ENCODE measurements at regions not wholly inside any gene's neighbourhood (a gene's known extent, or its start where the extent isn't known, plus 50 kb on each side); places are given as distances from the start of the nearest gene placed in this dataset.

DNA sequence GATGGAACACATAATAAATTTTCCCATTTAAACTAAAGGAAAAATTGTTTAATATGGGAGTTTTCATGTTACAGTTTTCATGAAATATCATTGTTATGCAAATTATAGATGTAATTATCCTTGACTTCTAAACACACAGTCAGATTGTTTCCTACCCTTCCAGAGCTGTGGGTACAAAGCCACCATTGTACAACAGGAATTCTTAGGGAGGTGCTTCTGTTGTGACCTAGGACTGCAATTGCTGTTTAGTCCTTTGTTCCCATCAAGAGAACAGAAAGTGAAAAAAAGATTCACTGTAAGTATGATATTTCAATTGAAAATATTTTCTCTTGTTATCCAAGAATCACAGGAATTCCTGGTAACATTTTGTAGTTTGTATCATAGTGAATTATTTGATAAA, 455.3 kb upstream of the NAALADL2 start:
- DNase-seq: no peak

DNA sequence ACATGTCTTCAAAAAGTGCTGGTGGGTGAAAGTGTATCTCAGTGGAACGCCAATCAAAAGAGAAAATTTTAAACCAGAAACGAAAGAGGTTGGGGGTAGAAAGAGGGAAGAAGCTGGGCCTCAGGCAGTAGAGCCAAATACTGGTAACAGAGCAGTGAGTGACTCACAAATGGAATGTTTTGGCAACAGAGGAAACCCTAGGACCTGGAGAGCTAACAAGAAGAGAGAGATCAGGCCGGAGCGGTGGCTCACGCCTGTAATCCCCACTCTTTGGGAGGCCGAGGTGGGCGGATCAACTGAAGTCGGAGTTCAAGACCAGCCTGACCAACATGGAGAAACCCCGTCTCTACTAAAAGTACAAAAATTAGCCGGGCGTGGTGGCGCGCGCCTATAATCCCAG, 450.8 kb upstream of the NAALADL2 start:
- no peak for DNase-seq

DNA sequence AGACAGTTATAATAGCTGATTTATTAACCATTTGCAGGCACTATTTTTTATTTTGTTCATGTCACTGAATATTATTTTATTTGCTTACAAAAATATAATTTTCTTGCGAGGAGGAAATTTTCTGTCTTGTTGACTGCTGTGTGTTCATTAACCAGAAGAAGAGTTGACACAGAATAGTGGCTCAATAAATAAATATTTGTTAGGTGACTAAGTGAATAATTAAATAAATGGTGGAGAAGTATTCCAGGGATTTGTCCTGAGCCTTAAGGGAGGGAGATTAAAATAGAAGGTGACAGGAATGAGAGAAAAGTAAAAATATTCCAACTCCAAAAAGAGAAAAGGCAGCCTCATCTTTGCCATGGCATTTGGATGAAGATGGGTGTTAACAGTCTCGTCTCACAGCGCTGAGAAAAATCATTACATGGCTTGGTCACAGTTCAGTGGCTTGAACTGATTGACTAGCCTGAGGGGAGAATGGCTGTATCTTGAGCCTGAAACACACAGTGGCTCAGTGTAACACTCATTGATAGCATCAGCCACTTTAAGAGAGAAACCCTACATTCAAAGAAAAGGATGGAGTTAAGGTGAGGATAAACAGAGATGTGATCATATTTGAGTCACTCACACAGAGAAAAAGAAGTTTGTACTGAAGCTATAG, 449.9 kb upstream of the NAALADL2 start:
- no peak for DNase-seq

DNA sequence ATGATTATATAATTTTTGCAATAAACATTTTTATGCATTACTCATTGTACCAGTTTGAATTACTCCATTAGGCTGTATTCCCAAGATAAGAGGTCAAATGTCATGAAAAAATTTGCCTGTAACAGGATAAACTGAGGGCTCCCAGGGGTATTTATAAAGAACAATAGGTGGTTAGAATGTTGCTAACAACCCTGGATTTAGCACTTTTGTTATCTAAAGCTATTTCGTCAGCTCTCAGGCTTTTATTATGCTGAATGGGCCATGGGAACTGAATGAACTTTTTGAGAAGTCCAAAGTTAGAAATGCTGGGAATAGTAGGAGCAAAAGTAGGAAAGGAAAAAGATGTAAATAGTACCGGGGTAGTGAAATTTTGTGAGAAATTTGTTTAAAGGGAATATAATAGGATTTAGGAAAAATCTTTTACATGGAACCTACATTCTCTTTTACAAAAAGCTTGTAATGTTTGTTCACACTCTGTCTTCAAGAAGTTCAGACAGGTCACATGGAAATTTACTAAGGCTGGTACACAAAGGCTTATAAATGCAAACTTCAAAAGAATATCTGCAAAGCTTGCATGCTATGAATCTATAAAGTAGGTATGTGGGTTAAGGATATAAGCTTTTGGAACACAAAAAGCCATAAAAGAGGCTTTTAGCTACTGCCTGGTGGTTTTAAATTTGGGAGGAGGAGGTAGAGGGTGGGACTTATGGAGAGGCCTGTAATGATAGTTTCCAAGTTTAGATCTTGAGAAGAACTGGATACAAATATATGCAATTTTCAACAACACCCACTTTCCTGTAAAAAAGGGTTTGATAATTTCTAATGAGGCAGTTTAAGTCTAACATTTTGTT, 445.8 kb upstream of the NAALADL2 start:
- no peak for DNase-seq

DNA sequence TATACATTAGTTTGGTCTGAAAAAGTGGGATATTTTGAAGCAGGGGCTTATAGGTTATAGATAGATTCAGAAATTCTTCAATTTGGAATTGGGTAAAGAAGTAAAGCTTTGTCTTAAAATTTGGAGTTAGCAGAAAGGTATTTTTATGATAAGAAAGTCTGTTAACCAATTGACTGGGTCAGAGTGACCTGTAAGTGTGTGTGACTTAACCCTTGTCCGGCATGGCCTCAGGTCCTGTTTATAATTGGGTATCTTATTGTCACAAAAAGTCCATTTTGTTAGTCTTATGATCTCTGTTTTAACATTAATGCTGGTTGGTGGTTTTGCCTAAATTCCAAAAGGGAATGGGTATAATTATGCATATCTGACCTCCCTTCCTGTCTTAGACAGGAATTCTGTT, 444.2 kb upstream of the NAALADL2 start:
- no peak for DNase-seq

DNA sequence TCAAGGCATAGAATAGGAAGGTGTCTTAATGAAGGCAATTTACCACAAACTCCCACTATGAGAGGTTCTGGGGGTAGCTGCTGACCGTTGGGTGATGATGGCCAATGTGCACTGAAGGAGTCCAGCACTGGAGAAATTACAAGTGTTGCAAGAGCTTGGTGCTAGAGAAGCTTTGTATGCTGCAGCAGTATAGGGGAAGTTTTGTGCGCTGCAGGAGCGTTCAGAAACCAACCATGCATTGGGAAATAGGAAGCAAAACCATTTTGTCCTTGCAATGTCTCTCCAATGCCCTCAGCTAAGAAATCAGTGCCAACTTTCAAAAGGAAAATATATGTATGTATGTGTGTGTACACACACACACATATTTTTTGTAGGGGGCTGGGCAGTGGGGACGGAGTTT, 441.6 kb upstream of the NAALADL2 start:
- DNase-seq: no peak

DNA sequence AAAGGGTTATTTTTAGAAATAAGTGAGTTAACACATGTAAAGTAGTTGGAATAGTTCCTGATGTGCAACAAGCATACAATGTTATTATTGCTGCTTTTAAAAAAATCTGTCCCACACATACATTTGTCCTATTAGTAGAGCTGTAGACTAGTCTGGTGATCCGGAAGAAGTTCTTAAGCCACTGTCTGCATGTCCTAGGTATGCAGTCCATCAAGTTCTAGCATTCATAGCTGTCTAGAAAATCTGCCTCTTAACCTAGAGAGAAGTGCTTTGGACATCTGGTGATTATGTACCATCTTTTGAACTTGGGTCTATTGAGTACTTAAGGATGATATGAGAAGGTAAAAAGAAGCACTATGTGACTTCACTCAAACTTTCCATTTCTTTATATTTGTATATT, 439.9 kb upstream of the NAALADL2 start:
- DNase-seq: no peak

DNA sequence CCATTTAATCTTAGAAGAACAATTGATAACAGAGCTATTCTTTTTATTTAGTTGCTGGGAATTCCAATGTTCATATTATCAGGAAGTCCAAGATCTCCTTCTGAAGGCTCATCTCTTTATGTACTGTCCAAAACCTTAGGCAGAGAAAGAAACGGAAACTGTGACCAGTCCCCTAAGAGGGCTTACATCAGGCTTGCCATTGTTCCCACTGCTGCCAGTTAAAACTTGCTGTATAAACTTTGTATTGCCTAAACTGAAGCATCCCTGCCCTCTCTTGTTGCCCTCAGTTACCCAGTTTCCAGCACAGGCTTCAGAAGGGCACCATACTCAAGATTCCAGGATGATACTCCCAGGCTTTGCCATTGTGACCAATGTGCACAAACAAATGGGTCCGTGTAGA, 435.2 kb upstream of the NAALADL2 start:
- DNase-seq: no peak

DNA sequence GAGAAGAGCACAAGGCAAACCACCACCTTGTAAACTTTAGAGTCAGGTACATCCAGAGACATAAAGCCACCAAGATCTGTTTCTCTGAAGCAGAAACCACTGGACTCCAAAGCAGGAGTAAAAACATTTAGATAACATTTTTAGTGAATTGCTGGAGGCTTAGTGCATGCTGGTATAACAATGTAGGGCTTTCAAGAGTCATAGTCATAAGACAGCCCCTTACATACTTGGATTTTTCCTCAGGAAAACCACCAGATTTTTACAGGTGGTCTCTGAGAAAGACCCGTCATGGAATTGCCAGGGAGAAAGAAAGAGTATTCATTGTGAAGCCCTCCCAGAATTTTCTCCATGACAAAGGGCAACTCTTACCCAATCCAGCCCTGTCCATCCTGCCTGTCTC, 434.5 kb upstream of the NAALADL2 start:
- DNase-seq: no peak

DNA sequence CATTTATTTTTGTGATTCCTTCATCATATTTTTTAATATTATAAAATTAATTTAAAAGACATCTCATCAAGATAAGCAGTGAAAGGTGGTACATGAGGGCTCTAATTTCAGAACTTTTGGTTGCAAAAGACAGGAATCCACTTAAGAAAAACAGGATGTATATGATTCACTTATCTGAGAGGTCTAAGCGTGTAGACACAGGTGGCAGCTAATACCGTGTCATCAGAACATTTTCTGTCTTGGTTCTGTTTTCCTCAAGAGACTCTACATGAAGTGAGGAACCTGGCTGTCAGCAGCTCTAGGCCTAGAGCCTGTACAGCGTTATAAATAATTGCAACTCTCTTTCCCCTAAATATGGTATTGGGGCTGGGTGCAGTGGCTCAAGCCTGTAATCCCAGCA, 433.7 kb upstream of the NAALADL2 start:
- DNase-seq: no peak

DNA sequence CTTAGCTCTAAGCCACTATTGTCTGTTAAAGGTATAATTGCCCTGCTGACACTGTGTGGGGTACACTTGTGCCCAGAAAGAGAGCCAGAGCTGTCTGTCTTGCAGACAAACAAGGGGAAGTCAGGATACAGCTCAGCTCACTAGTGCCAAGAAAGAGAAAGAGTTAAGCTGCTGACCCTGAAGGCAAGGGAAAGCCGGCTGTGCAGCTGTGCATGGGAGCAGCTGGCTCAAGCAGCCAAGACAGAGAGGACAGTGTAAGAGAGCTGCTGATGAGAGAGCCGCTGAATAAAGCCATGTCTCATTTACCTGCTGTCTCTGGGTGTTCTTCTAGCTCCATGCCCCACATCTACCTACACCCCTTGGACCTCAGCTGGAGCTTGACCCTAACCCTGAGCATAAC, 428.1 kb upstream of the NAALADL2 start:
- no peak for DNase-seq

DNA sequence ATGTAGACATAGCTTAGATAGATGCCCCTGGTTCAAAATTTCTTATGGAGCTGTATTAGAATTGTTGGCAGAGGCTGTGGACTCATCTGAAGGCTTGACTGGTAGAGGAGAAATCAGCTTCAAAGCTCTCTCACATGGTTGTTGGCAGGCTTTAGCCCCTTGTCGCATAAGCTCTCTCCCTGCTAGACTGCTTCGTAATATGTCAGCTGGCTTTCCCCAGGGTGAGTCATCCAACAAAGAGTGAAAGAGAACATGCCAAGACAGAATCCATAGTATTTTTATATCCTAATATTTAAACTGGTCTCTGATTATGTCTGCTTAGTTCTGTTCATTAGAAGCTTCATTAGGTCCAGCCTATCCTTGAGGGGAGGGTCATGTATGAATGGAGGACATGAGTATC, 427.4 kb upstream of the NAALADL2 start:
- DNase-seq: no peak

DNA sequence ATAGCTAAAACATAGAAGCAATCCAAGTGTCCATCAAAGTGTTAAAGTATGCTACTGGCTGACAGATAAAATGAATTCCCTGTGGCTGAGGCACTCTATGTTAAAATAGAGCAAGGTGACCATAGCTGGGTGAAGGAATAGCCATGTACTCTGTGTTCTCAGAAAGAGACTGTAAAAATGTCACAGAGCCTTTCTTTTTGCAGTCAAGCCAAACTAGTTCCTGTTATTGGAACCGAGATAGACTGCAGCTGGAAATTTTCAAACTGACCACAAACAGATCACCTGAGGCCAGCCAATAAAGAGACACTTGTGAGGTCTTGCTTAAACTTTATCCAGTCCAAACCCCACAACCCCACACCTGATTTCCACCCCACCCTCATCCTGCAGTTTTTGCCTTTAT, 422.8 kb upstream of the NAALADL2 start:
- peak; percentile 29 for DNase-seq

DNA sequence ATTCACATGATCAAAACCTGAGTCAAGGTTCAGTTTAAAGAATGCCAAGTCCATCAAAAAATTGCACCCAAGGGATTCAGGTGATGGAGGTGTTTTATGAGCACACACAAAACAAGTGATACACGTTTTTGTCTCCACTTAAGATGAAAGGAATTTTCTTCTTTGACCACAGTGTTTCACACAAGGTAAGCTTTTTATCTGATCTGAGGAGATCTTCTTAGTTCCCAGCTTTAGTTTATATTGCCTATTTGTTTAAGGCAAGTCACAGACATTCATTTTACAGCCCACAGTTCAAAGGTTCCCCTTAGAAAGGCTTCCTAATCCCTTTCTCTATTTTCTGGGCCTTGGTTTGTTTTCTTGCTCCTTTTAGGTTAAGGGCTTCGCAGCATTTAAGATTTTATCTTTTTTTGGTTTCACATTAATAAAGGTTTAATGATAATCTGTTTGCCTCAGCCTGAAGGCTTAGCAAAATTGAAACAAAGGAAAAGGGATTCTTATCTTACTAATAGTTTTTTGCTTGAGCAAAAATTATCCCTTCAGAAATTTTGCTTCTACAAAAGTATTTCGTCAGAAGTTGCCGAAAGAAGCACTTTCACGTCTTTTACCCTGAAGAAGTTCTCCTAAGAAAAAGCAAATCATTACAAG, 420.5 kb upstream of the NAALADL2 start:
- DNase-seq: no peak

DNA sequence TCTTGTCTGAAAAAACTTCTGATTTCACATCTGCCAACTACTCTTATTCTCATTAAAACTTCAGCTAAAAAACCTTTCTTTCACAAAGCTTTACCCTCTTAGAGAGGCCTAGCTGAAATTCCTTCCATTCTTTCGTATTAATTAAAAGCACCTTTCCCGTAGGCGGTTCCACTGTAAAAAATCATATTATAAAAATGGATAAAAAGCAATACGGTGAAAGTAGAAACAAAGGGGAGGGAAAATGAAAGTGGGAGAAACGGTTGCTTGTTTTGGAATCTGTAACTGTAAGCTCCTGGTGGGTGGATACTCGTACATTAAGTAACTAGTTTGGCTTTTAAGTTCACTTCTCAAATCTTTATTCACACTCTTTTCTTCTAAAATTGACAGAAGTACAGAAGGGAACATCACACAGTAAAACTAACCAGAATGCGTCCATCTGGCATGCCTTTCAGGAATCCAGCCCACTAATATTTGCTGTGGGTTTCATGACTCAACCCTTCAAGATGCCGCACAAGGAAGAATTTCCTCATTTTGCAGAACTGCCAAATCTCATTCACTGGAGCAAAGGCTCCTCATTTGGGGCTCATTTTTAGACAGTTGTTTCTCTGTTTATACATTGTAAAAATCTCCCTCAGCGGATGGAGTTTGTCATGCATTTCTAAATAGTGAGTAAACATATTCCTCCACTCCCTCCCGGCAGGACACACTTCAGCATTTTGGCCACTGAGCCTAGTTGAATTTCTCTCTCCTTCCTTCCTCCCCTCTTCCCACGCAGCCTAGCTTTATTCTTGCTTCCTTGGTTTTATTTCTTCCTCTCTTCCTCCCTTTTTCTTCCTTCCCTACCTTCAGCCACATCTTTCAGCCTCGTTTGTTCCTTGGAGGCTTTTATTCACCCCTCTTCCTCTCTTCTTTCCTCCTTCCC, 419.5 kb upstream of the NAALADL2 start:
- peak; percentile 91 for DNase-seq

DNA sequence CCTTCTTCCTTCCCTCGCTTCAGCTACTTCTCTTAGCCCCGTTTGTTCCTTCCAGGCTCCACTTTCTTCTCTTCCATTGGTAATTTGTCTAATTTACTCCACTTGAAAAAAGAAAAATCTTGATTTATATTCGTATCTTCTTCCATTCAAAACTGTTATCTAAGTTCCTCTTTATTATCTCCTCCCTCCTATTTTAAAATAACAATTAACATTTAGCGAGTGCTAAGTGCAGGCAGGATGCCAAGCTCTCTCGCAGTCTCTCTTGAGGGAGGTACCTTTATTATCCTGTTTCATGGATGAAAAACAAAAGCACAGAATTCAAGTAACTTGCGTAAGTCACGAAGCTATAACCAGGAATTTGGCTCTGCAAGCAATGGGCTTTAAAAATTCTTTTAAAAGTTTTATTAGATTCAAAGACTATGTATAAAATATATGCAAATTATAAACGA, 418.9 kb upstream of the NAALADL2 start:
- peak; percentile 65 for DNase-seq

DNA sequence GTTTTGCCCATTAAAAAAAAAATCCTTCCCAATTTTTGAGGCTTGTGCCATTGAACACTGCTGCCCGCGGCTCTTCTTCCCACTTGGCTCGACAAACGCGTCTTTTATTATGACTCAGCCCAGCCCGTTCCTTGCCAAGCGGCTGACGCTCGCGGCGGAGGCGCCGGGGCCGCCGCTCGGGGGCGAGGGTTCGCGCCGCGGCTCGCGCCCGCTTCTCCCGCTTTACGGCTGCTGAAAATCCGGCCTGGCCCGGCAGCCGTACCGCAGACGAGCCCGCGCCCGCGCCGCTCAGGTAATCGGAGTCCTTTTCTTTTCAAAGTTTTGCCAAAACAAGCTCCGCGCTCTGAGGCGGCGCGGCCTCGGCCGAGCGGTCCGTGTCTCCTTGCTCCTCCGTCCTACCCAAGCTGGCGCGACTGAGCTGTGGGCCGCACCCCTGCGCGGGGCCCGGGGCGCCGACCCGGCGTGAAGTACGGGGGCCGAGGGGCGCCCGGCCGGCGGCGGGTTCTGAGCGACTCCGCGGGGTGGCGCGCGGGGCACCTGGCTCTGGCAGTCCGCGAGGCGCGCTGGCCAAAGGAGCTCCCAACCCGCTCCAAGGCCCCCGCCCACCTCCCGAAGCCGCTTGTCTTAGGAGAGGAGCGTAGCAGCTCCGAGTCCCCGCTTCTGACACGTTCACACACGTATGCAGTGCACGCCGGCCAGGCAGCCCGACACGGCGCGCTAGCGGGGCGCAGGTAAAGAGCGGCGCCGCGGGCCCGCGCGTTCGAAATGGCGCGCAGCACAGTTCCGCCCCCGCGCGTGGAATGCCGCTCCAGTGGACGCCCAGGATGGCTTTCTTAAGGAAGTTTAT, 418.2 kb upstream of the NAALADL2 start:
- peak; percentile 88 for DNase-seq

DNA sequence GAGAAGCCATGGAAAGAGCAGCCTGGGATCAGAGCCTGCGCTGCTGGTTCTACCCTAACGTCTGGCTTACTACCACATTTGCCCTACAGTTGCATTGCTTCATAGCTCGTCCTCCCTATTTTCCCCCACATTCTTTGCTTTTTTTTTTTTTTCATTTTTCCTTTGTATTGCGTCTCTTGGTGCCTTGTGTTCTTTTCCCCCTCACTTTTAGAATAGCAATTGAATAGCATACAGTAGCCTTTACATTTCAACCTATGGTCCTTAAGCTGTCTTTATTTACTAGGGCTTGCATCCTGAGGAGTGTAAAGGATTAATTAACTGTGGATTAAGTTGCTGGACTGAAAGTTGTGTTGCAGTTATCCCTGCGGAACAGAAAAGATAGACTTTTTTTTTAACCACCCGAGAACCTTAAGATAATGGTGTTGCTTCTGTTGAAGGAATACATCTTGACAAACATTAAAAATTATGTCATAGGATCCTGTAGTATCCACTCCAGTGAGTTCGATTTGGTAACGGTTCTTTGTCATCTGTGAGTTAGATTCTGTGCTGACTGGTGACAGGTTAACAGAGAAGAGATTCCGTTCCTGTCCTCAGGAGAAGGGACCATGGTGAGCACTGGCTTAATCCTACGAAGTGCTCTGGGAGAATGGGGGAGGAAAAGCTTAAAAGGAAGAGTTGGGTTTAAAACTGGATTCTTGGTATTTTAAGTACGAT, 417.4 kb upstream of the NAALADL2 start:
- DNase-seq: peak; percentile 63

DNA sequence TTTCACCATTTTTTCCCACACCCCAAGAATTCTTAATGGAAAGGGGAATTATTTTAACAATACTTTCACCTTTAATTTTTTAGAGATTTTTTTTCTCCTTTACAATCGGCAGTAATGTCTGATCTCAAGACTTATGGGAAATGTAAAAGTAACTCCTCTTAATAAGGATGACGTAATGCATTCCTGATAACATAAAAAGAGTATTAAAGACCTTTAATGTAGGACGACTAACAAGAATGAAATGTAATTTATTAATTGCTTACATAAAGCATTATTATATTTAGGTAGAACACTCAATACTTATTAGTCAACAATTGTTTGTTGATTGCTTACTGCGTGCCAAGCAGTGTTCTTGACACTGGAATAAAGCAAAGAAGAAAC, 416.8 kb upstream of the NAALADL2 start:
- no peak for DNase-seq

DNA sequence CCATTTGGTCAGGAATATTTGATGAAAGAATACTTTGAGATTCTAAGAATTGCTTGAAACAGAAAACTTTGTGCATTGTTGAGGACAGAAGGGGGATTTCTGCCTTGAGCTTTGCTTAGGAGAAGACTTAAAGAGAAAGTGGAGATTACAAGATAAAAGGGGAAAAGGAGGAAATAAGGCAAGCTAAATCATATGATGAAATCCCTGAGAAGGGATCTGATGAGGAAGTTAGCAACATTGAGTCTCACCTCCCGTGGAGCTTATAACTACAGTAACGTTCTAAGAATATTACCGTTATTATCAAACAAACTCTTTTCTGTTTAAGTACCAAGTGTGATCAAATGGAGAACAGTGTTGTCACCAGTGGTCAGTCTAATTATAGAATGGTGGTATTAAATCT, 414.7 kb upstream of the NAALADL2 start:
- no peak for DNase-seq
